ENCODE measurements at regions not wholly inside any gene's neighbourhood (a gene's known extent, or its start where the extent isn't known, plus 50 kb on each side); places are given as distances from the start of the nearest gene placed in this dataset.
A peak's percentile ranks its signal among the peaks of the same experiment; 100 is the strongest.

- Histone ChIP-seq H3K27ac (ENCODE audit: low read depth) (no peak overlapping the region), H3K4me2 (no peak overlapping the region)
- ATAC-seq: no peak
These were observed 373.7 kb downstream of the RBM43 start for GRCh38 chr2:150887926-150888325.

GRCh38 chr2:150885774-150886386, 375.8 kb downstream of the RBM43 start:
- Histone ChIP-seq H4K20me1 (replicated peaks; ENCODE audit: insufficient read depth) (no peaks in the 10 kb centered on the region), H3K4me1 (ENCODE audit: insufficient read depth) (no peaks in the 10 kb centered on the region), H3K4me3 (no peak overlapping the region), H3K36me3 (ENCODE audit: insufficient read depth) (peaks cover 5% of the 10 kb centered on the region; the same call in 1 of the 2 replicates), H3K27me3 (ENCODE audit: insufficient read depth) (no peaks in the 10 kb centered on the region), H3K9me2 (ENCODE audit: insufficient read depth) (peaks cover 6% of the 10 kb centered on the region; the same call in 1 of the 2 replicates), H2AFZ (0 out of 2 replicates have a peak overlapping the region, but pooled peaks have one; percentile 30), H3K4me2 (no peak overlapping the region), H3F3A (replicated peaks; ENCODE audit: low read depth) (no peaks in the 10 kb centered on the region), H3K79me2 (replicated peaks; ENCODE audit: insufficient read depth) (no peaks in the 10 kb centered on the region), H3K27ac (ENCODE audit: low read depth) (no peak overlapping the region)
- Mint-ChIP-seq H3K27me3 (ENCODE audit: insufficient read depth, low read depth, poor library complexity) (peaks cover 1% of the 10 kb centered on the region), H3K4me1 (no peaks in the 10 kb centered on the region), H3K4me3 (no peak overlapping the region), H3K36me3 (ENCODE audit: low read depth) (peaks cover 7% of the 10 kb centered on the region; the same call in 1 of the 3 replicates), H3K27ac (no peak overlapping the region), H3K9me3 (0 out of 3 replicates have a peak, but pooled peaks cover 3% of the 10 kb centered on the region)
- DNase-seq (ENCODE audit: low spot score) (no peak), ATAC-seq (no peak)
- TF ChIP-seq ETS1 (IDR thresholded peaks at IDR 0.05): no peak
- no peak for TF ChIP-seq POLR2AphosphoS5 (IDR thresholded peaks at IDR 0.05; ENCODE audit: low read depth)
- no peak for TF ChIP-seq CREB1 (CRISPR knock-in tag; IDR thresholded peaks at IDR 0.05; ENCODE audit: low read depth)
- TF ChIP-seq STAT1 (IDR thresholded peaks at IDR 0.05; ENCODE audit: unreplicated experiment): no peak
- TF ChIP-seq, protein P1, sequence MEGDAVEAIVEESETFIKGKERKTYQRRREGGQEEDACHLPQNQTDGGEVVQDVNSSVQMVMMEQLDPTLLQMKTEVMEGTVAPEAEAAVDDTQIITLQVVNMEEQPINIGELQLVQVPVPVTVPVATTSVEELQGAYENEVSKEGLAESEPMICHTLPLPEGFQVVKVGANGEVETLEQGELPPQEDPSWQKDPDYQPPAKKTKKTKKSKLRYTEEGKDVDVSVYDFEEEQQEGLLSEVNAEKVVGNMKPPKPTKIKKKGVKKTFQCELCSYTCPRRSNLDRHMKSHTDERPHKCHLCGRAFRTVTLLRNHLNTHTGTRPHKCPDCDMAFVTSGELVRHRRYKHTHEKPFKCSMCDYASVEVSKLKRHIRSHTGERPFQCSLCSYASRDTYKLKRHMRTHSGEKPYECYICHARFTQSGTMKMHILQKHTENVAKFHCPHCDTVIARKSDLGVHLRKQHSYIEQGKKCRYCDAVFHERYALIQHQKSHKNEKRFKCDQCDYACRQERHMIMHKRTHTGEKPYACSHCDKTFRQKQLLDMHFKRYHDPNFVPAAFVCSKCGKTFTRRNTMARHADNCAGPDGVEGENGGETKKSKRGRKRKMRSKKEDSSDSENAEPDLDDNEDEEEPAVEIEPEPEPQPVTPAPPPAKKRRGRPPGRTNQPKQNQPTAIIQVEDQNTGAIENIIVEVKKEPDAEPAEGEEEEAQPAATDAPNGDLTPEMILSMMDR (conservative IDR thresholded peaks at IDR 0.05; ENCODE audit: low read depth in 2 of 2): no peak
- TF ChIP-seq NANOG (IDR thresholded peaks at IDR 0.05; ENCODE audit: borderline replicate concordance): no peak
- no peak for TF ChIP-seq JUNB (IDR thresholded peaks at IDR 0.05; ENCODE audit: unreplicated experiment)
- no peak for TF ChIP-seq ZNF331 (CRISPR knock-in tag; IDR thresholded peaks at IDR 0.05; ENCODE audit: low read depth)
- no peak for TF ChIP-seq EZH2 (IDR thresholded peaks at IDR 0.05; ENCODE audit: low read depth, unreplicated experiment)
- TF ChIP-seq EZH2phosphoT487 (IDR thresholded peaks at IDR 0.05; ENCODE audit: unreplicated experiment): no peak
- TF ChIP-seq, protein P2, sequence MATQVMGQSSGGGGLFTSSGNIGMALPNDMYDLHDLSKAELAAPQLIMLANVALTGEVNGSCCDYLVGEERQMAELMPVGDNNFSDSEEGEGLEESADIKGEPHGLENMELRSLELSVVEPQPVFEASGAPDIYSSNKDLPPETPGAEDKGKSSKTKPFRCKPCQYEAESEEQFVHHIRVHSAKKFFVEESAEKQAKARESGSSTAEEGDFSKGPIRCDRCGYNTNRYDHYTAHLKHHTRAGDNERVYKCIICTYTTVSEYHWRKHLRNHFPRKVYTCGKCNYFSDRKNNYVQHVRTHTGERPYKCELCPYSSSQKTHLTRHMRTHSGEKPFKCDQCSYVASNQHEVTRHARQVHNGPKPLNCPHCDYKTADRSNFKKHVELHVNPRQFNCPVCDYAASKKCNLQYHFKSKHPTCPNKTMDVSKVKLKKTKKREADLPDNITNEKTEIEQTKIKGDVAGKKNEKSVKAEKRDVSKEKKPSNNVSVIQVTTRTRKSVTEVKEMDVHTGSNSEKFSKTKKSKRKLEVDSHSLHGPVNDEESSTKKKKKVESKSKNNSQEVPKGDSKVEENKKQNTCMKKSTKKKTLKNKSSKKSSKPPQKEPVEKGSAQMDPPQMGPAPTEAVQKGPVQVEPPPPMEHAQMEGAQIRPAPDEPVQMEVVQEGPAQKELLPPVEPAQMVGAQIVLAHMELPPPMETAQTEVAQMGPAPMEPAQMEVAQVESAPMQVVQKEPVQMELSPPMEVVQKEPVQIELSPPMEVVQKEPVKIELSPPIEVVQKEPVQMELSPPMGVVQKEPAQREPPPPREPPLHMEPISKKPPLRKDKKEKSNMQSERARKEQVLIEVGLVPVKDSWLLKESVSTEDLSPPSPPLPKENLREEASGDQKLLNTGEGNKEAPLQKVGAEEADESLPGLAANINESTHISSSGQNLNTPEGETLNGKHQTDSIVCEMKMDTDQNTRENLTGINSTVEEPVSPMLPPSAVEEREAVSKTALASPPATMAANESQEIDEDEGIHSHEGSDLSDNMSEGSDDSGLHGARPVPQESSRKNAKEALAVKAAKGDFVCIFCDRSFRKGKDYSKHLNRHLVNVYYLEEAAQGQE (IDR thresholded peaks at IDR 0.05; ENCODE audit: unreplicated experiment): no peak

More at GRCh38 chr2:150887926-150888325, 373.7 kb downstream of the RBM43 start:
- H3K36me3 ChIP-seq (ENCODE audit: insufficient read depth): peaks cover 6% of the 10 kb centered on the region; the same call in 1 of the 2 replicates
- TF ChIP-seq ZNF114 (CRISPR knock-in tag; IDR thresholded peaks at IDR 0.05): no peak
- TF ChIP-seq STAT1 (IDR thresholded peaks at IDR 0.05; ENCODE audit: unreplicated experiment): no peak
- TF ChIP-seq POLR2AphosphoS5 (IDR thresholded peaks at IDR 0.05; ENCODE audit: low read depth): no peak
- TF ChIP-seq, protein P1 (conservative IDR thresholded peaks at IDR 0.05; ENCODE audit: low read depth in 2 of 2): no peak
- Mint-ChIP-seq H3K4me1 (no peaks in the 10 kb centered on the region), H3K36me3 (ENCODE audit: low read depth) (peaks cover 4% of the 10 kb centered on the region; the same call in 1 of the 3 replicates), H3K27me3 (ENCODE audit: insufficient read depth, low read depth, poor library complexity) (no peaks in the 10 kb centered on the region), H3K27ac (no peak overlapping the region), H3K9me3 (peaks cover 2% of the 10 kb centered on the region; the same call in 1 of the 3 replicates), H3K4me3 (no peak overlapping the region)
- no peaks in the 10 kb centered on the region for H3F3A ChIP-seq (replicated peaks; ENCODE audit: low read depth)
- no peak overlapping the region for H2AFZ ChIP-seq
- H3K9me2 ChIP-seq (ENCODE audit: insufficient read depth): no peaks in the 10 kb centered on the region; the same call in 1 of the 2 replicates
- no peak for DNase-seq (ENCODE audit: low spot score)
- no peaks in the 10 kb centered on the region for H3K27me3 ChIP-seq (ENCODE audit: insufficient read depth)
- no peaks in the 10 kb centered on the region for H3K4me1 ChIP-seq (ENCODE audit: insufficient read depth)
- H3K4me3 ChIP-seq: no peak overlapping the region
- no peaks in the 10 kb centered on the region for H3K79me2 ChIP-seq (replicated peaks; ENCODE audit: insufficient read depth)
- H4K20me1 ChIP-seq (replicated peaks; ENCODE audit: insufficient read depth): no peaks in the 10 kb centered on the region

Measured in GM23338 (cell line).